ENCODE measurements at regions not wholly inside any gene's neighbourhood (a gene's known extent, or its start where the extent isn't known, plus 50 kb on each side); places are given as distances from the start of the nearest gene placed in this dataset.

GRCh38 chr6:147054871-147055270, 149.3 kb upstream of the STXBP5 start:
- Histone ChIP-seq H3K4me1 (no peaks in the 10 kb centered on the region), H3K36me3 (no peaks in the 10 kb centered on the region), H3K4me3 (no peak overlapping the region), H3K27me3 (replicated peaks in 1 of 7) (no peaks in the 10 kb centered on the region), H3K27ac (no peak overlapping the region), H3K9me3 (no peaks in the 10 kb centered on the region)
- DNase-seq, result no peak
- 85 to 95% (median 92%) methylated on average over 3 of the region's 3 CpGs for WGBS, 5 donors
- TF ChIP-seq POLR2A (IDR thresholded peaks at IDR 0.05) (no peak), POLR2AphosphoS5 (IDR thresholded peaks at IDR 0.05) (no peak), CTCF (IDR thresholded peaks at IDR 0.05 in 8 of 11, conservative IDR thresholded peaks at IDR 0.05 in 3 of 11) (no peak)
- intact Hi-C loops (cut with DNase I; ENCODE audit: low total_unique reads), result no loop called here

GRCh38 chr6:147055821-147056392, 148.3 kb upstream of the STXBP5 start:
- intact Hi-C loops (cut with DNase I; ENCODE audit: low total_unique reads), result no loop called here
- 47 to 75% (median 66%) methylated on average over 8 of the region's 8 CpGs for WGBS, 5 donors
- H3K9me3 ChIP-seq, result no peaks in the 10 kb centered on the region
- H3K27ac ChIP-seq, result no peak overlapping the region
- H3K36me3 ChIP-seq, result no peaks in the 10 kb centered on the region
- H3K4me3 ChIP-seq, result no peak overlapping the region
- H3K27me3 ChIP-seq (replicated peaks in 1 of 7), result no peaks in the 10 kb centered on the region
- H3K4me1 ChIP-seq, result no peaks in the 10 kb centered on the region
- DNase-seq, result no peak
- TF ChIP-seq CTCF (IDR thresholded peaks at IDR 0.05 in 8 of 11, conservative IDR thresholded peaks at IDR 0.05 in 3 of 11) (no peak), POLR2AphosphoS5 (IDR thresholded peaks at IDR 0.05) (no peak), POLR2A (IDR thresholded peaks at IDR 0.05) (no peak)

- intact Hi-C loops (cut with DNase I; ENCODE audit: low total_unique reads), result no loop called here
- no peak for DNase-seq
- no peak overlapping the region for H3K27ac ChIP-seq
Measured at GRCh38 chr6:147057188-147057587, 147.0 kb upstream of the STXBP5 start.

More at GRCh38 chr6:147057188-147057587, 147.0 kb upstream of the STXBP5 start:
- WGBS, 5 donors, result 71 to 89% (median 83%) methylated on average over 1 of the region's 1 CpG
- no peaks in the 10 kb centered on the region for H3K9me3 ChIP-seq
- H3K4me1 ChIP-seq, result no peaks in the 10 kb centered on the region
- no peak overlapping the region for H3K4me3 ChIP-seq
- TF ChIP-seq CTCF (IDR thresholded peaks at IDR 0.05 in 8 of 11, conservative IDR thresholded peaks at IDR 0.05 in 3 of 11) (no peak), POLR2A (IDR thresholded peaks at IDR 0.05) (no peak), POLR2AphosphoS5 (IDR thresholded peaks at IDR 0.05) (no peak)
- H3K36me3 ChIP-seq, result no peaks in the 10 kb centered on the region
- no peaks in the 10 kb centered on the region for H3K27me3 ChIP-seq (replicated peaks in 1 of 7)

Measured in spleen (tissue), 11 donors.